ENCODE measurements at regions not wholly inside any gene's neighbourhood (a gene's known extent, or its start where the extent isn't known, plus 50 kb on each side); places are given as distances from the start of the nearest gene placed in this dataset.

DNA sequence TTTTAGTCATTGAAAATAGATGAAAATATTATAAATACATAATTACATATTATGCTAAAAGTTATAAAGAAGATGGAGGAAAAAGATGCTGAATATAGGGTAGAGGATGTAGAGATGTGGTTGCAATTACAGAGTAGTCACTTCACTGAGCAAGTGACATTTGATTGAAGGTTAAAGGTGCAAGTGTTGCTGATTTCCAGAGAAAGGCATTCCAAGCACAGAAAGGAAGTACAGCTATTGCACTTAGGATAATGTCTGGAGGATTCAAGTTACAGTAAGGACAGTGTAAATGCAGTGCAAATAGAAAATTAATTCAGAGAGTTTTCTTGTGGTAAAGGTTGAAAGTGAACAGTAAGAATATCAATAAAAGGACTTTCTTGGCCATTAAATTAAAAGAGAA, 1721.8 kb downstream of the PCDH9 start:
- H3K79me2 ChIP-seq (ENCODE audit: low read length): no peaks in the 10 kb centered on the region
- H3K27me3 ChIP-seq (replicated peaks; ENCODE audit: insufficient read depth, low read length): no peaks in the 10 kb centered on the region
- no peak overlapping the region for H3K4me2 ChIP-seq (ENCODE audit: low read depth, low read length)
- H3K4me3 ChIP-seq (ENCODE audit: low read length): no peak overlapping the region
- no peaks in the 10 kb centered on the region for H3K36me3 ChIP-seq (replicated peaks; ENCODE audit: insufficient read depth, low read length)
- no peaks in the 10 kb centered on the region for H3K9me2 ChIP-seq (replicated peaks; ENCODE audit: insufficient read depth, low read length)
- H3F3A ChIP-seq (ENCODE audit: insufficient read depth, low read length): no peaks in the 10 kb centered on the region
- H3K4me1 ChIP-seq (ENCODE audit: low read length): no peaks in the 10 kb centered on the region
- no peak overlapping the region for H3K27ac ChIP-seq (ENCODE audit: low read length)
- no peak overlapping the region for H3K9ac ChIP-seq (ENCODE audit: low read length)
- TF ChIP-seq EZH2 (optimal IDR thresholded peaks at IDR 0.05; ENCODE audit: low read depth, low read length) (no peak), EZH2phosphoT487 (IDR thresholded peaks at IDR 0.05; ENCODE audit: low read length) (no peak), CTCF (IDR thresholded peaks at IDR 0.05; ENCODE audit: low read length) (no peak)
- no peaks in the 10 kb centered on the region for H4K20me1 ChIP-seq (ENCODE audit: insufficient read depth, low read length)
- H2AFZ ChIP-seq (ENCODE audit: low read length): no peak overlapping the region
- no peak for DNase-seq
- H3K9me3 ChIP-seq (replicated peaks; ENCODE audit: insufficient read depth, low read length): no peaks in the 10 kb centered on the region

GRCh38 chr13:65505941-65506340, 1724.2 kb downstream of the PCDH9 start:
- Histone ChIP-seq H3K4me3 (ENCODE audit: low read length) (no peak overlapping the region), H3K4me1 (ENCODE audit: low read length) (no peaks in the 10 kb centered on the region), H3K9me2 (replicated peaks; ENCODE audit: insufficient read depth, low read length) (no peaks in the 10 kb centered on the region), H3K79me2 (ENCODE audit: low read length) (no peaks in the 10 kb centered on the region), H3K36me3 (replicated peaks; ENCODE audit: insufficient read depth, low read length) (no peaks in the 10 kb centered on the region), H3K4me2 (ENCODE audit: low read depth, low read length) (no peak overlapping the region), H3K27me3 (replicated peaks; ENCODE audit: insufficient read depth, low read length) (no peaks in the 10 kb centered on the region), H3K27ac (ENCODE audit: low read length) (no peak overlapping the region), H3K9me3 (replicated peaks; ENCODE audit: insufficient read depth, low read length) (no peaks in the 10 kb centered on the region), H3F3A (ENCODE audit: insufficient read depth, low read length) (no peaks in the 10 kb centered on the region), H3K9ac (ENCODE audit: low read length) (no peak overlapping the region), H4K20me1 (ENCODE audit: insufficient read depth, low read length) (no peaks in the 10 kb centered on the region), H2AFZ (ENCODE audit: low read length) (no peak overlapping the region)
- TF ChIP-seq CTCF (IDR thresholded peaks at IDR 0.05; ENCODE audit: low read length) (no peak), EZH2phosphoT487 (IDR thresholded peaks at IDR 0.05; ENCODE audit: low read length) (no peak), EZH2 (optimal IDR thresholded peaks at IDR 0.05; ENCODE audit: low read depth, low read length) (no peak)
- peak; percentile 6 for DNase-seq

DNA sequence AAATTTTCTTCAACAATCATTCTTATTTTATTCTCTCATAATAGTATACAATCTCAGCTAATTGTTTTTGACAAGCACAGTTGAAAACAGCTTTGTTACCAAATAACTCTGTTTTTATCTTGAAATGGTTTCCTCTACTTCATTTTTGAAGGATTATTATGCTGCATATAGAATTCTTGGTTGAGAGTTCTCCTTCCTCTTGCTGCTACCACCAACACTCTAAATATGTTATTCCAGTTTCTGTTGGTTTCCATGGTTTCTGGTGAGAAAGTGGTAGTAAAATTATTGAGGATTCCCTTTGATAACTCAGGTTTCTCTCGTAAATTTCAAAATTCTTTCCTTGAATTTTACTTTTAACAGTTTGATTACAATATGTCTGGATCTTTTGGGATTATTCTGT, 1725.9 kb downstream of the PCDH9 start:
- Histone ChIP-seq H3F3A (ENCODE audit: insufficient read depth, low read length) (no peaks in the 10 kb centered on the region), H3K79me2 (ENCODE audit: low read length) (no peaks in the 10 kb centered on the region), H4K20me1 (ENCODE audit: insufficient read depth, low read length) (no peaks in the 10 kb centered on the region), H3K9ac (ENCODE audit: low read length) (no peak overlapping the region), H3K4me2 (ENCODE audit: low read depth, low read length) (no peak overlapping the region), H3K36me3 (replicated peaks; ENCODE audit: insufficient read depth, low read length) (no peaks in the 10 kb centered on the region), H3K27me3 (replicated peaks; ENCODE audit: insufficient read depth, low read length) (no peaks in the 10 kb centered on the region), H3K4me3 (ENCODE audit: low read length) (no peak overlapping the region), H3K9me2 (replicated peaks; ENCODE audit: insufficient read depth, low read length) (no peaks in the 10 kb centered on the region), H3K27ac (ENCODE audit: low read length) (no peak overlapping the region), H3K4me1 (ENCODE audit: low read length) (no peaks in the 10 kb centered on the region), H2AFZ (ENCODE audit: low read length) (no peak overlapping the region), H3K9me3 (replicated peaks; ENCODE audit: insufficient read depth, low read length) (no peaks in the 10 kb centered on the region)
- DNase-seq: no peak
- TF ChIP-seq EZH2 (optimal IDR thresholded peaks at IDR 0.05; ENCODE audit: low read depth, low read length) (no peak), EZH2phosphoT487 (IDR thresholded peaks at IDR 0.05; ENCODE audit: low read length) (no peak), CTCF (IDR thresholded peaks at IDR 0.05; ENCODE audit: low read length) (no peak)

Measured in MM.1S (cell line).